ENCODE measurements at regions not wholly inside any gene's neighbourhood (a gene's known extent, or its start where the extent isn't known, plus 50 kb on each side); places are given as distances from the start of the nearest gene placed in this dataset.

- H3K27me3 ChIP-seq (replicated peaks in 1 of 4; ENCODE audit: control extremely low read depth in 1 of 4, control insufficient read depth in 3 of 4, insufficient read depth in 4 of 4, low read length in 3 of 4): no peaks in the 10 kb centered on the region
- DNase-seq (no peak), ATAC-seq (ENCODE audit: low read depth) (no peak)
- H3K4me1 ChIP-seq (ENCODE audit: control insufficient read depth in 2 of 2, insufficient read depth in 2 of 2, low read length in 2 of 2): peaks cover 16% of the 10 kb centered on the region in 2 donors
- intact Hi-C loops (cut with micrococcal nuclease): no loop called here
- CTCF ChIA-PET: interaction anchor here (0.6 kb wide), 1 partner anchor 135 kb away, joined by 3 read pairs; no protein-coding TSS in a partner anchor
- peaks cover 0 to 19% (median 0%) of the 10 kb centered on the region in 3 donors for H3K9me3 ChIP-seq (ENCODE audit: control extremely low read depth in 1 of 3, control insufficient read depth in 2 of 3, insufficient read depth in 1 of 3, low read length in 2 of 3)
- no peak overlapping the region for H3K4me3 ChIP-seq (ENCODE audit: control extremely low read depth in 1 of 5, extremely low read depth in 1 of 5, insufficient read depth in 1 of 5, low read depth in 2 of 5, low read length in 4 of 5)
- peaks cover 20% of the 10 kb centered on the region for H3K4me1 Mint-ChIP-seq
- H3K4me3 Mint-ChIP-seq: no peak overlapping the region
- H4K20me1 ChIP-seq (ENCODE audit: control insufficient read depth, insufficient read depth, low read length, poor library complexity, severe bottlenecking): no peaks in the 10 kb centered on the region
- H3K9ac ChIP-seq (ENCODE audit: low read length): no peak overlapping the region
- no peak overlapping the region for H3K27ac ChIP-seq (ENCODE audit: low read length in 2 of 2)
- no peaks in the 10 kb centered on the region for H3K79me2 ChIP-seq (ENCODE audit: control insufficient read depth, insufficient read depth, low read length)
- H3K27ac Mint-ChIP-seq: no peak overlapping the region
- no peak for TF ChIP-seq EZH2 (IDR thresholded peaks at IDR 0.05; ENCODE audit: borderline replicate concordance, insufficient read depth, low read depth, low read length, poor library complexity, severe bottlenecking)
- no peak for TF ChIP-seq CTCF (IDR thresholded peaks at IDR 0.05)
- peaks cover 1% of the 10 kb centered on the region for H3K9me3 Mint-ChIP-seq (ENCODE audit: insufficient read depth)
- H3K4me2 ChIP-seq (replicated peaks; ENCODE audit: low read depth, low read length, poor library complexity, severe bottlenecking): no peak overlapping the region
- no peaks in the 10 kb centered on the region for H3K36me3 ChIP-seq (replicated peaks in 1 of 2; ENCODE audit: control extremely low read depth in 1 of 2, control insufficient read depth in 1 of 2, extremely low read depth in 1 of 2, insufficient read depth in 2 of 2, low read length in 1 of 2)
- H3K27me3 Mint-ChIP-seq: no peaks in the 10 kb centered on the region
- no peak overlapping the region for H2AFZ ChIP-seq (ENCODE audit: insufficient read depth, low read depth, low read length, poor library complexity, severe bottlenecking)
- POLR2A ChIA-PET: no interaction called here
Observed at GRCh38 chr9:107886826-107887225, 397.3 kb upstream of the KLF4 start.

GRCh38 chr9:107883496-107884124 is 394.0 kb upstream of the KLF4 start:
- TF ChIP-seq CTCF (IDR thresholded peaks at IDR 0.05): no peak
- no peak for TF ChIP-seq EZH2 (IDR thresholded peaks at IDR 0.05; ENCODE audit: borderline replicate concordance, insufficient read depth, low read depth, low read length, poor library complexity, severe bottlenecking)
- CTCF ChIA-PET: interaction anchor here (1.5 kb wide), 1 partner anchor 9 kb away, joined by 5 read pairs; no protein-coding TSS in a partner anchor
- WGBS (ENCODE audit: insufficient coverage): no CpG with 5 or more reads among the region's 4 CpGs
- Histone ChIP-seq H3K4me1 (ENCODE audit: control insufficient read depth in 2 of 2, insufficient read depth in 2 of 2, low read length in 2 of 2) (peaks cover 16 to 17% of the 10 kb centered on the region in 2 donors), H3K27ac (ENCODE audit: low read length in 2 of 2) (no peak overlapping the region), H3K9me3 (ENCODE audit: control extremely low read depth in 1 of 3, control insufficient read depth in 2 of 3, insufficient read depth in 1 of 3, low read length in 2 of 3) (peaks cover 0 to 10% (median 0%) of the 10 kb centered on the region in 3 donors), H3K4me2 (replicated peaks; ENCODE audit: low read depth, low read length, poor library complexity, severe bottlenecking) (peak overlapping the region; percentile 44), H3K27me3 (replicated peaks in 1 of 4; ENCODE audit: control extremely low read depth in 1 of 4, control insufficient read depth in 3 of 4, insufficient read depth in 4 of 4, low read length in 3 of 4) (no peaks in the 10 kb centered on the region), H3K79me2 (ENCODE audit: control insufficient read depth, insufficient read depth, low read length) (no peaks in the 10 kb centered on the region), H3K36me3 (replicated peaks in 1 of 2; ENCODE audit: control extremely low read depth in 1 of 2, control insufficient read depth in 1 of 2, extremely low read depth in 1 of 2, insufficient read depth in 2 of 2, low read length in 1 of 2) (no peaks in the 10 kb centered on the region), H3K9ac (ENCODE audit: low read length) (no peak overlapping the region), H3K4me3 (ENCODE audit: control extremely low read depth in 1 of 5, extremely low read depth in 1 of 5, insufficient read depth in 1 of 5, low read depth in 2 of 5, low read length in 4 of 5) (no peak overlapping the region), H2AFZ (ENCODE audit: insufficient read depth, low read depth, low read length, poor library complexity, severe bottlenecking) (peak overlapping the region; percentile 14), H4K20me1 (ENCODE audit: control insufficient read depth, insufficient read depth, low read length, poor library complexity, severe bottlenecking) (no peaks in the 10 kb centered on the region)
- Mint-ChIP-seq H3K27ac (peak overlapping the region; percentile 39), H3K9me3 (ENCODE audit: insufficient read depth) (no peaks in the 10 kb centered on the region), H3K27me3 (no peaks in the 10 kb centered on the region), H3K4me3 (peak overlapping the region; percentile 33), H3K4me1 (peaks cover 23% of the 10 kb centered on the region)
- peak; percentile 78 for ATAC-seq (ENCODE audit: low read depth)
- intact Hi-C loops (cut with micrococcal nuclease): loop anchor here (1.0 kb wide), 1 partner anchor 9 kb away; no protein-coding TSS in a partner anchor
- POLR2A ChIA-PET: no interaction called here
- peak; percentile 32 for DNase-seq

Measured in B cell (primary cell).